Keratinocyte (primary cell): ENCODE measurements at regions not wholly inside any gene's neighbourhood (a gene's known extent, or its start where the extent isn't known, plus 50 kb on each side); places are given as distances from the start of the nearest gene placed in this dataset.

Source experiments
- DNase-seq: peaks from one replicate; pipeline ENCODE4 v3.0.0-alpha.2; 2011; ENCODE audit warnings: low read depth, missing footprints, low spot score
- FAIRE-seq: peaks from 2 replicates; lab custom pipeline; 2011; peaks lifted over from hg19 to GRCh38; lab: Jason Lieb, UNC
- H2AFZ ChIP-seq: 2 replicates; pipeline ENCODE4 v1.6.0; 2012; ENCODE audit warnings: low read length, control low read depth, inconsistent platforms; ENCODE audit not compliant: control insufficient read depth
- H3K27ac ChIP-seq: 2 replicates; pipeline ENCODE4 v1.5.1; 2011; ENCODE audit warnings: low read length; ENCODE audit not compliant: control insufficient read depth, insufficient read depth
- H3K27me3 ChIP-seq: 3 replicates; pipeline ENCODE4 v1.6.0; 2011; ENCODE audit warnings: low read length; ENCODE audit not compliant: control insufficient read depth, insufficient read depth; ENCODE audit errors: extremely low read depth
- H3K36me3 ChIP-seq, 2 experiments: 2 replicates in 1 of 2; 3 replicates in 1 of 2; pipeline ENCODE4 v1.5.1; 2011; ENCODE audit warnings: low read length in 2 of 2, mild to moderate bottlenecking in 1 of 2; ENCODE audit not compliant: control insufficient read depth in 2 of 2, insufficient read depth in 2 of 2; ENCODE audit errors: extremely low read depth in 1 of 2
- H3K4me1 ChIP-seq: 3 replicates; pipeline ENCODE4 v1.5.1; 2011; ENCODE audit warnings: low read length; ENCODE audit not compliant: control insufficient read depth, insufficient read depth; ENCODE audit errors: extremely low read depth
- H3K4me2 ChIP-seq: 3 replicates; pipeline ENCODE4 v1.6.0; 2011; ENCODE audit warnings: low read depth, low read length; ENCODE audit not compliant: control insufficient read depth, insufficient read depth; ENCODE audit errors: extremely low read depth
- H3K4me3 ChIP-seq, 3 experiments: fragments of 200-600 bp in 1 of 3; sonication (generic) in 1 of 3; 2 replicates in 2 of 3; 3 replicates in 1 of 3; pipeline ENCODE4 v1.5.1; 2011 to 2016; ENCODE audit warnings: low read length in 3 of 3, mild to moderate bottlenecking in 3 of 3, control low read depth in 2 of 3, inconsistent platforms in 1 of 3, low read depth in 1 of 3, mixed read lengths in 1 of 3, mixed run types in 1 of 3, moderate library complexity in 1 of 3; ENCODE audit not compliant: control insufficient read depth in 2 of 3, insufficient read depth in 2 of 3; ENCODE audit errors: extremely low read depth in 1 of 3
- H3K79me2 ChIP-seq: 2 replicates; pipeline ENCODE4 v1.6.0; 2012; ENCODE audit warnings: low read length; ENCODE audit not compliant: control insufficient read depth, insufficient read depth
- H3K9ac ChIP-seq: 3 replicates; pipeline ENCODE4 v1.6.0; 2011; ENCODE audit warnings: low read length; ENCODE audit not compliant: control insufficient read depth, insufficient read depth; ENCODE audit errors: extremely low read depth
- H3K9me1 ChIP-seq: 3 replicates; pipeline ENCODE4 v1.6.0; 2011; ENCODE audit warnings: low read length; ENCODE audit not compliant: control insufficient read depth, insufficient read depth; ENCODE audit errors: extremely low read depth
- H3K9me3 ChIP-seq: 2 replicates; pipeline ENCODE4 v1.5.1; 2012; ENCODE audit warnings: low read depth, low read length; ENCODE audit not compliant: control insufficient read depth
- H4K20me1 ChIP-seq: 3 replicates; pipeline ENCODE4 v1.6.0; 2011; ENCODE audit warnings: low read length; ENCODE audit not compliant: control insufficient read depth, insufficient read depth; ENCODE audit errors: extremely low read depth
- CTCF ChIP-seq, 3 experiments: IDR thresholded peaks in 1 of 3; conservative IDR thresholded peaks in 1 of 3; optimal IDR thresholded peaks in 1 of 3; 2 replicates in 2 of 3; 3 replicates in 1 of 3; pipeline versions ENCODE3 to v1.5.1; 2011; ENCODE audit warnings: low read length in 3 of 3, mild to moderate bottlenecking in 3 of 3, moderate library complexity in 2 of 3, control low read depth in 1 of 3, inconsistent platforms in 1 of 3; ENCODE audit not compliant: insufficient read depth in 2 of 3; ENCODE audit errors: extremely low read depth in 1 of 3
- EZH2 ChIP-seq: IDR thresholded peaks from one replicate; pipeline ENCODE4 v1.6.1; 2012; ENCODE audit warnings: inconsistent platforms, mild to moderate bottlenecking, low read length, moderate library complexity
- dilution Hi-C: fragments of 300-500 bp; cut with MboI; formaldehyde crosslinking; loops from one replicate; pipeline ENCODE4 v1.7.0; 2020; ENCODE audit warnings: low sequenced_read_pairs; ENCODE audit not compliant: extremely low pct_ligation_motif_present

- no peak overlapping the region for H3K4me3 ChIP-seq
- no peaks in the 10 kb centered on the region for H3K9me1 ChIP-seq
- H4K20me1 ChIP-seq = no peaks in the 10 kb centered on the region
- H2AFZ ChIP-seq = no peak overlapping the region
- H3K4me1 ChIP-seq = no peaks in the 10 kb centered on the region
- H3K9ac ChIP-seq = no peak overlapping the region
- no peaks in the 10 kb centered on the region for H3K36me3 ChIP-seq
- no peak overlapping the region for H3K4me2 ChIP-seq
- DNase-seq (no peak), FAIRE-seq (no peak)
- dilution Hi-C loops = no loop called here
- no peak for TF ChIP-seq CTCF (optimal IDR thresholded peaks at IDR 0.05 in 1 of 3, IDR thresholded peaks at IDR 0.05 in 1 of 3, conservative IDR thresholded peaks at IDR 0.05 in 1 of 3; ENCODE audit: extremely low read depth in 1 of 3, insufficient read depth in 2 of 3, low read length in 3 of 3)
- H3K9me3 ChIP-seq = no peaks in the 10 kb centered on the region
- no peaks in the 10 kb centered on the region for H3K27me3 ChIP-seq
- no peak overlapping the region for H3K27ac ChIP-seq
- H3K79me2 ChIP-seq = no peaks in the 10 kb centered on the region
Measured at GRCh38 chr6:19663479-19663878, 173.7 kb upstream of the ID4 start.

GRCh38 chr6:19664050-19664449 is 173.1 kb upstream of the ID4 start:
- no peaks in the 10 kb centered on the region for H3K27me3 ChIP-seq
- no peak overlapping the region for H2AFZ ChIP-seq
- DNase-seq (no peak), FAIRE-seq (no peak)
- H3K4me1 ChIP-seq = no peaks in the 10 kb centered on the region
- no peaks in the 10 kb centered on the region for H3K9me1 ChIP-seq
- no peak overlapping the region for H3K27ac ChIP-seq
- no peak overlapping the region for H3K9ac ChIP-seq
- H3K9me3 ChIP-seq = no peaks in the 10 kb centered on the region
- no peak overlapping the region for H3K4me3 ChIP-seq
- TF ChIP-seq EZH2 (no peak), CTCF (optimal IDR thresholded peaks at IDR 0.05 in 1 of 3, IDR thresholded peaks at IDR 0.05 in 1 of 3, conservative IDR thresholded peaks at IDR 0.05 in 1 of 3; ENCODE audit: extremely low read depth in 1 of 3, insufficient read depth in 2 of 3, low read length in 3 of 3) (no peak)
- no peaks in the 10 kb centered on the region for H3K79me2 ChIP-seq
- H4K20me1 ChIP-seq = no peaks in the 10 kb centered on the region
- dilution Hi-C loops = no loop called here
- no peaks in the 10 kb centered on the region for H3K36me3 ChIP-seq
- no peak overlapping the region for H3K4me2 ChIP-seq
